DOHH2 (cell line): ENCODE measurements at regions not wholly inside any gene's neighbourhood (a gene's known extent, or its start where the extent isn't known, plus 50 kb on each side); places are given as distances from the start of the nearest gene placed in this dataset.

ENCODE experiments used
- EZH2phosphoT487 ChIP-seq: fragments of 200-600 bp; sonication (generic); IDR thresholded peaks from 2 replicates; pipeline ENCODE4 v1.6.1; 2017; ENCODE audit warnings: borderline replicate concordance, mild to moderate bottlenecking, antibody characterized with exemption, low read length, moderate library complexity, mixed read lengths
- TF ChIP-seq, protein P1 (sequence below): fragments of 200-600 bp; sonication (generic); IDR thresholded peaks from one replicate; pipeline ENCODE4 v1.5.1; 2014; ENCODE audit warnings: antibody characterized with exemption, mild to moderate bottlenecking, low read depth, low read length; ENCODE audit not compliant: poor library complexity, severe bottlenecking

DNA sequence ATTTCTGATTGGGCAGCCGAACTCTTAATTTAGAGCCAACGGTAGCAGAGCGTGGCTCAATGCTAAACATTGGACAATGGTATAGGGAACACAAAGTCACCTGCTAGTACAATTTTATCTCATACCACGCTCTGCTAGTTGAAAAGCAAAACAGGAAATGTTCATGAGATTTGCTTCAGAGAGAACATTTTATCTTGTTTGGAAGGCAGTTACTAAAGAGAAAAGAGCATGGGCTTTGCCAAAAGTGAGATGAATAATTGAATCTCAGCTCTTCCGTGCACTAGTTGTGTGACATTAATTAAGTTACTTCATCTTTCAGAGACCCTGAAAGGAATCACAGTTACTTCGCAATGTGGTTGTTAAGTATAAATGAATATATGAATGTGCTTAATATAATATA is 161.5 kb upstream of the FAM13C start:
- TF ChIP-seq, protein P1, sequence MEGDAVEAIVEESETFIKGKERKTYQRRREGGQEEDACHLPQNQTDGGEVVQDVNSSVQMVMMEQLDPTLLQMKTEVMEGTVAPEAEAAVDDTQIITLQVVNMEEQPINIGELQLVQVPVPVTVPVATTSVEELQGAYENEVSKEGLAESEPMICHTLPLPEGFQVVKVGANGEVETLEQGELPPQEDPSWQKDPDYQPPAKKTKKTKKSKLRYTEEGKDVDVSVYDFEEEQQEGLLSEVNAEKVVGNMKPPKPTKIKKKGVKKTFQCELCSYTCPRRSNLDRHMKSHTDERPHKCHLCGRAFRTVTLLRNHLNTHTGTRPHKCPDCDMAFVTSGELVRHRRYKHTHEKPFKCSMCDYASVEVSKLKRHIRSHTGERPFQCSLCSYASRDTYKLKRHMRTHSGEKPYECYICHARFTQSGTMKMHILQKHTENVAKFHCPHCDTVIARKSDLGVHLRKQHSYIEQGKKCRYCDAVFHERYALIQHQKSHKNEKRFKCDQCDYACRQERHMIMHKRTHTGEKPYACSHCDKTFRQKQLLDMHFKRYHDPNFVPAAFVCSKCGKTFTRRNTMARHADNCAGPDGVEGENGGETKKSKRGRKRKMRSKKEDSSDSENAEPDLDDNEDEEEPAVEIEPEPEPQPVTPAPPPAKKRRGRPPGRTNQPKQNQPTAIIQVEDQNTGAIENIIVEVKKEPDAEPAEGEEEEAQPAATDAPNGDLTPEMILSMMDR: no peak
- no peak for TF ChIP-seq EZH2phosphoT487
